GM18861 (cell line): ENCODE measurements at regions not wholly inside any gene's neighbourhood (a gene's known extent, or its start where the extent isn't known, plus 50 kb on each side); places are given as distances from the start of the nearest gene placed in this dataset.

Experiments used
- ATAC-seq: cut with Tn5 transposase; IDR thresholded peaks from one replicate; pipeline ENCODE4 v1.9.1; 2021; ENCODE audit not compliant: unreplicated experiment

GRCh38 chr2:43109261-43109743, 117.1 kb downstream of the ZFP36L2 start:
- no peak for ATAC-seq

- ATAC-seq = no peak
Observed at GRCh38 chr2:43107679-43108078, 118.7 kb downstream of the ZFP36L2 start.

GRCh38 chr2:43106559-43107527, 119.6 kb downstream of the ZFP36L2 start:
- ATAC-seq = peak; percentile 70

DNA sequence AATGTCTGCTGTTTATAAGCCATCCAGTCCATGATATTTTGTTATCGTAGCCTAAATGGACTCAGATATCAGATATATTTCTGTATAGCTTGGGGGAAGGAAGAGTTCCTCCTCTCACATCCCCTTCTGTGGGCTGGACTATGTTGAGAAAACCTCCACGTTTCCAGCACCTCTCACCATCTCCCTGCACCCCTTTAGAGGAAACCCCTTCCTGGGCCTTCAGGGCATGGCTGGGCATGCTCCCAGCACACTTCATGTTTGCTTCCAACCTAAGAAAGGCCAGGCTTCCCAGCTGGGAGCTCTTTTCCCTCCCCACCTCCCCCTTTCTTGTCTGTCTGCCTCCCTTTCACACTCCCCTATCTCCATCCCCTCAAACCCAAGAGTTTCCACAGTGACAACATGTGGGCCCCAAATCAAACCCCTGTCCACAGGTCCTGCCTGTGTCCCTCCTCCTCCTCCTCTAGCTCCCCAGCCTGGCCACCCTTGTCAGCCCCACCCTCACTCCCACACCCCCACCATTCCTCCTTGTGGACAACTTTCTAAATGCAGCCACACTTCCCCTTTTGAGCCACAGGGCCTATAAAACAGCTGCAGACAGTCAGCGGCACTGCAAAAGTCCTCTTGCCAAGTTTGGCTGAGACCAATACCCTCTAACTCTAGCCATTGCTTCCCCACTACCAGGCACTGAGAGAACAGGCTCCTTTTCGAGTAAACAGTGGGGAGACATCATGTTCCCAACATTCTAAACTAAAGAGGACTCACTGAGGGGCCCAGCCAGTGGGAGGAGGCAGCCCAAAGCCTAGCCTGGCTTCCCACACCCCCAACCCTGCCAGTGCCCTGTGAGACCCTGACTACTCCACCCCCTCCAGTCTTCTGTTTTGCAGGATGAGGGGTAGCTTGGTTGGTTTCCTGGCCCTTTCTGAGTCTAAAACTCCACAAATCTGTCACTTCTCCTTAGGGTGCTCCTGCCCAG, 120.5 kb downstream of the ZFP36L2 start:
- no peak for ATAC-seq

GRCh38 chr2:43104763-43105162, 121.6 kb downstream of the ZFP36L2 start:
- ATAC-seq = no peak

DNA sequence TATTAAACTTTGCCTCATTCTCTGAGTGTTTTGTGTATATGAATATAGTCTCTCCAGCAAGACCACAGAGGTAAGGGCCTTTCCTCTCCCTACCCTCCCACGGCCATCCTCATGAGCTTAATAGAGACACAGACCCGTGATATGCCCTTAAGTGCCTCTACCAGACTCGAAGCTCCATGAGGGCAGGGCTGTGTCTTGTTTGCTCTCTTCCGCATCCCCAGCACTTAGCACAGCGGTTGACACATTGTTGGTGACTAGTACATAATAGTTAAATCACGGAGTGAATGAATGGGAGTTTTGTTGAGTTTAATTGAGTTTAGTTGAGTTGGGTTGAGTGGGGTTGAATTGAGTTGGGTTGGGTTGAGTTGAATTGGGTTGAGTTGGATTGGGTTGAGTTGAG, 122.3 kb downstream of the ZFP36L2 start:
- ATAC-seq = no peak

DNA sequence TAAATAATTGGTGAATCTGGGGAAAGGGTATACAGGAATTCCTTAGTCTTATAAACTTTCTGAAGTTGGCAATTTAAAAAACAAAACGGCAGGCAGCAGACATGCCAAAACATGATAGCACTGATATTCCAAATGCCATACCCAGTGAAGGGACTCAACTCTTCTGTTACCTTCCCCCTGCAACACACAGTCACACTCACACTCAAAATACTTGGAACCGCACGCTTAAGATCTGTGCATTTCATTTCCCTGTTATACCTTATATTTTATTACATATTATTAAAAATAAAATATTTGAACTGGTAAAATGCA, 123.4 kb downstream of the ZFP36L2 start:
- ATAC-seq = no peak

- no peak for ATAC-seq
Observed at GRCh38 chr2:43102366-43103092, 123.9 kb downstream of the ZFP36L2 start.

GRCh38 chr2:43101751-43102150, 124.7 kb downstream of the ZFP36L2 start:
- ATAC-seq = no peak

- ATAC-seq = no peak
Observed at GRCh38 chr2:43100883-43101662, 125.3 kb downstream of the ZFP36L2 start.

- ATAC-seq = no peak
Observed at GRCh38 chr2:43100362-43100882, 126.0 kb downstream of the ZFP36L2 start.

- ATAC-seq = no peak
Observed at GRCh38 chr2:43099797-43100196, 126.6 kb downstream of the ZFP36L2 start.

- no peak for ATAC-seq
Observed at GRCh38 chr2:43098539-43098938, 127.9 kb downstream of the ZFP36L2 start.

DNA sequence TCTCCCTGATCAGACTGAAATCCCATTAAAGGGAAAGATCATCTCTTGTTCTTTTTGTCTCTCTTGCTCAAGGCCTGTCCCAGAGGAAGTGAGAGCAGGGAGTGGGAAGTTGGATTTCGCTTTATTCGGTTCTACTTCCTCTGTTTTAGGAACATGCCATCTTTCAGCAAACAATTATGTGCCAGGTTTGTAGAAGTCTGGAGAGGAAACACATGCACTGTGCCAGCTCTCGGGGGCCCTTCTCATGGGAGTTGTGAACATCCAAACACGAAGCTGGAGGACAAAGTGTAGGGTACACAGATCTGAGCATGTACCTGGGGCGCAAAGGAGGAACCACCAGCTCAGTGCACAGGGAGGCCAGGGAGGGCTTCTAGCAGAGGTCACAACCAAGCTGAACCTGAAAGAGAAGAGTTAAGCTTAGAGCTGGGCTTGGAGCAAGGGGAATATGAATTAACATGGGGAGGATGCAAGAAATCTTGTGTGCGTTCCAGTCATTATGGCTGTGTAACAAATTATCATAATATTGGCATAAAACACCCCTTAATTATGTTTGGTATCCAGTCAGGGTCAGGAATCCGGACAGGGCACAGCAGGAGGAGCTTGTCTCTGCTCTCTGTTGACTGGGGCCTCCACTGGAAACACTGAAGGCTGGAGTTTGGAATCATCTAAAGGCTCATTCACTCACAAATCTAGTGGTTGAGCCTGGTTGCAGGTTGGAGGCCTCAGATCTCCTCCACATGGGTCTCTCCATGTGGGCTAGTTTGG, 128.6 kb downstream of the ZFP36L2 start:
- ATAC-seq = no peak

DNA sequence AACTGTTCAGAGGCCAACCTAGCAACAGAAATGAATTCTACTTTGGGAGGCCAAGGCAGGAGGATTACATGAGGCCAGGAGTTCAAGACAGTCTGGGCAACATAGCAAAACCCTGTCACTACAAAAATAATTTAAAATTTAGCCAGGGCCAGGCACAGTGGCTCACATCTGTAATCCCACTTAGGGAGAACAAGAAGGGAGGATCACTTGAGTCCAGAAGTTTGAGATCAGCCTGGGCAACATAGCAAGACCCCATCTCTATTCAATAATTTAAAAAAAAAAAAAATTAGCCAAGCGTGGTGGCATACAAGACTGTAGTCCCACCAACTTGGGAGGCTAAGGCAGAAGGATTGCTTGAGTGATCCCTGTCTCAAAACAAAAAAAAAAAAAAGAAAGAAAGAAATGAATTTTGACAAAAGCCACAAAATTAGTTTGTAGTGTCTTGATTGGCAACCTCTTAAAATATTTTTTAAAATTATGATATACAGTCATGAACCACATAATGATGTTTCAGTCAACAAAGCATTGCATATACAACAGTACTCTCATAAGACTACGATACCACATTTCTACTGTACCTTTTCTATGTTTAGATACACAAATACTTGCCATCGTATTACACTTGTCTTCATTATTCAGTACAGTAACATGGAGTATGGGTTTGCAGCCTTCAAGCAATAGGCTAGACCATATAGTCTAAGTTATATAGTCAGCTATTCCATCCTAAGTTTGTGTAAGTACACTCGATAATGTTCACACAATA, 130.7 kb downstream of the ZFP36L2 start:
- ATAC-seq = no peak

DNA sequence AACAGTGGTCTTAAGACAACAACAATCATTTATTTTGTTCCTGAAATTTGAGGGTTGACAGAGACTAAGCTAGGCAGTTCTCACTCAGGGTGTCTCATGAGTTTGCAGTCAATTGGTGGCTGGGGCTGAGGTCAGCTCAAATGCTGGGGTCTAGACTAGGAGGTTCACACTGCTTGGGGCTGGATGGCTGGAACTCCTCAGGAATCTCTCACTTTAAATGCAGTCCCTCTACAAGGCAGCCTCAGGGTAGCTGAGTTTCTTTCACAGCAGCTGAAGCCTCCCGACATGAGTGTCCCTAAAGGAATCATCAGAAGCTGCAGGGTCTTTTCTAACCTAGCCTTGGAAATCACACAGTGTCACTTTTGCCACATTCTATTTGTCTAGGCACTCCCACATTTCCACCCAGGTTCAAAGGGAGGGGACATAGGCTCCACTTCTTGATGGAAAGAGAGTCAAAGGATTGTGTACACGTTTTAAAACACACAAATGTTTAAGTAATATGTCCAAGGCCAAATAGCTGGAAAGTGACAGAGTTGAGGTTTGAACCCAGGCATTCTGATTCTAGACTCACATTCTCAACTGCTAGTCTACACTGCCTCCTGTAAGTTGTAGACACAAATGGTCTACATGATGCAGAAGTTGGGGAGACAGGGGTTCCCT, 133.8 kb downstream of the ZFP36L2 start:
- ATAC-seq = no peak

DNA sequence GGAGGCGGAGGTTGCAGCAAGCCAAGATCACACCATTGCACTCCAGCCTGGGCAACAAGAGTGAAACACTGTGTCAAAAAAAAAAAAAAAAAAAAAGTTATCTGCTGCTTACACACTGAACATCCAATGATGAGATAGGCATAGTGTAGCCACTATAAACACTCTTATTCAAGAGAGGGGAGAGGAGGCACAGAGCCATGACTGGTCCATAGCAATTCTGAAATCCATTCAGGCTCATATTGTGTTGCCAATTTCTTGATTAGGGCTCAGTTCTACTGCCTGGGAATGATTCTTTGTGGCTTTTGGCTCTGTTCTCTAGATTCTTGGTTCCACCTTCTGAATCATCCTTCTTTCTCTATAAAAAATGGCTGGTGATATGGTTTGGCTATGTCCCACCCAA, 136.1 kb downstream of the ZFP36L2 start:
- ATAC-seq = no peak
